ENCODE measurements at regions not wholly inside any gene's neighbourhood (a gene's known extent, or its start where the extent isn't known, plus 50 kb on each side); places are given as distances from the start of the nearest gene placed in this dataset.

- Histone ChIP-seq H3K36me3 (ENCODE audit: control insufficient read depth, insufficient read depth, low read length) (no peaks in the 10 kb centered on the region), H2BK20ac (ENCODE audit: low read depth, low read length) (no peak overlapping the region), H3K4me3 (ENCODE audit: insufficient read depth, low read depth, low read length) (no peak overlapping the region), H3K4me2 (ENCODE audit: low read depth, low read length) (no peak overlapping the region), H3K27ac (ENCODE audit: insufficient read depth, low read length) (no peak overlapping the region), H4K8ac (ENCODE audit: low read depth in 2 of 2, low read length in 2 of 2) (no peak overlapping the region), H3K56ac (ENCODE audit: extremely low read depth, insufficient read depth, low read length) (no peak overlapping the region), H3K27me3 (ENCODE audit: control insufficient read depth, insufficient read depth, low read length) (no peaks in the 10 kb centered on the region), H3K18ac (ENCODE audit: low read depth, low read length) (no peak overlapping the region), H3K9me3 (ENCODE audit: control insufficient read depth, insufficient read depth, low read length) (peaks cover 3% of the 10 kb centered on the region; the same call in 1 of the 2 replicates), H4K20me1 (ENCODE audit: insufficient read depth, low read length) (no peaks in the 10 kb centered on the region), H3K79me1 (ENCODE audit: low read depth in 1 of 2, low read length in 2 of 2) (no peaks in the 10 kb centered on the region), H3K4ac (ENCODE audit: low read depth, low read length) (no peak overlapping the region), H3K9ac (ENCODE audit: low read depth, low read length) (no peak overlapping the region), H2BK5ac (ENCODE audit: low read depth, low read length, poor library complexity, severe bottlenecking) (no peak overlapping the region), H2AFZ (replicated peaks; ENCODE audit: low read length, poor library complexity) (no peak overlapping the region), H3K9me1 (ENCODE audit: insufficient read depth, low read length) (no peaks in the 10 kb centered on the region), H3K23ac (ENCODE audit: low read depth, low read length) (no peak overlapping the region), H3K4me1 (ENCODE audit: control insufficient read depth, insufficient read depth, low read length) (no peaks in the 10 kb centered on the region), H3K14ac (replicated peaks; ENCODE audit: low read depth, low read length) (no peak overlapping the region), H4K5ac (ENCODE audit: low read depth, low read length) (no peak overlapping the region), H2AK5ac (ENCODE audit: low read depth, low read length) (no peak overlapping the region), H2BK120ac (ENCODE audit: low read depth, low read length) (no peak overlapping the region), H4K91ac (ENCODE audit: insufficient read depth, low read depth, low read length) (no peak overlapping the region), H2BK15ac (ENCODE audit: low read depth, low read length) (no peak overlapping the region), H2AK9ac (replicated peaks; ENCODE audit: low read depth, low read length, poor library complexity) (no peak overlapping the region)
- no peak for DNase-seq
- in situ Hi-C loops (cut with MboI; ENCODE audit: low sequenced_read_pairs) = no loop called here
- no TSS peak for BruUV-seq (replicated peaks)
- no peak for ATAC-seq (ENCODE audit: low read depth)
- intact Hi-C loops (cut with micrococcal nuclease) = no loop called here
- ChIA-PET POLR2A (ENCODE audit: unreplicated experiment) (no interaction called here), CTCF (no interaction called here)
- dilution Hi-C loops (cut with HindIII; ENCODE audit: low sequenced_read_pairs, unreplicated experiment) = no loop called here
- no peak for TF ChIP-seq NFE2L2 (IDR thresholded peaks at IDR 0.05; ENCODE audit: low read depth, low read length)
- TF ChIP-seq MAFK (IDR thresholded peaks at IDR 0.05; ENCODE audit: low read depth, low read length) = no peak
- no peak for TF ChIP-seq USF2 (IDR thresholded peaks at IDR 0.05; ENCODE audit: low read depth, low read length)
- TF ChIP-seq RCOR1 (IDR thresholded peaks at IDR 0.05; ENCODE audit: insufficient replicate concordance, low read length) = no peak
- TF ChIP-seq SMC3 (IDR thresholded peaks at IDR 0.05; ENCODE audit: low read depth, low read length) = no peak
- no peak for TF ChIP-seq FOS (IDR thresholded peaks at IDR 0.05; ENCODE audit: low read depth, low read length)
- TF ChIP-seq CEBPB (IDR thresholded peaks at IDR 0.05; ENCODE audit: low read depth, low read length) = no peak
- no peak for TF ChIP-seq POLR2A (IDR thresholded peaks at IDR 0.05; ENCODE audit: low read depth, low read length)
- no peak for TF ChIP-seq CTCF (conservative IDR thresholded peaks at IDR 0.05; ENCODE audit: low read depth, low read length)
- no peak for TF ChIP-seq ELK1 (IDR thresholded peaks at IDR 0.05; ENCODE audit: borderline replicate concordance, low read depth, low read length)
- TF ChIP-seq MAZ (IDR thresholded peaks at IDR 0.05; ENCODE audit: borderline replicate concordance, low read depth, low read length) = no peak
- TF ChIP-seq BHLHE40 (IDR thresholded peaks at IDR 0.05; ENCODE audit: low read depth, low read length) = no peak
- TF ChIP-seq RAD21 (IDR thresholded peaks at IDR 0.05; ENCODE audit: low read length) = no peak
- no peak for TF ChIP-seq CHD1 (IDR thresholded peaks at IDR 0.05; ENCODE audit: low read depth, low read length)
- TF ChIP-seq RFX5 (IDR thresholded peaks at IDR 0.05; ENCODE audit: low read depth, low read length) = no peak
- no peak for TF ChIP-seq MXI1 (IDR thresholded peaks at IDR 0.05; ENCODE audit: borderline replicate concordance, low read depth, low read length)
- no CpG with 5 or more reads among the region's 2 CpGs for WGBS, 2 experiments (ENCODE audit: extremely low coverage in 2 of 2, insufficient read length in 1 of 2)
Observed at GRCh38 chr12:83656004-83656403, 969.3 kb downstream of the TMTC2 start.

Measured in IMR-90 (cell line).